PC-9 (cell line): ENCODE measurements at regions not wholly inside any gene's neighbourhood (a gene's known extent, or its start where the extent isn't known, plus 50 kb on each side); places are given as distances from the start of the nearest gene placed in this dataset.
A peak's percentile ranks its signal among the peaks of the same experiment; 100 is the strongest.

Experiments
- BruUV-seq: library from RNA; stranded (reverse); fragments of 400-500 nt; replicated peaks from 2 replicates; lab custom pipeline; 2021; lab: Mats Ljungman, UMichigan
- CTCF ChIA-PET: fragments of 300-600 bp; sonication (Branson Sonifier 250); formaldehyde crosslinking; loops from one replicate; lab custom pipeline; 2022; ENCODE audit warnings: antibody characterized with exemption; lab: Charles Lee
- POLR2A ChIA-PET: fragments of 300-600 bp; sonication (Branson Sonifier 250); formaldehyde crosslinking; loops from one replicate; lab custom pipeline; 2022; ENCODE audit warnings: antibody characterized with exemption; ENCODE audit not compliant: unreplicated experiment; lab: Charles Lee
- DNase-seq, 2 experiments: peaks; one replicate each; pipeline versions ENCODE4 v3.0.0 to v3.0.0-alpha.2; 2015 to 2022; ENCODE audit warnings: mixed read lengths in 1 of 2
- H2AFZ ChIP-seq: fragments of 200-600 bp; sonication (generic); 2 replicates; pipeline ENCODE4 v1.8.1; 2017; ENCODE audit warnings: antibody characterized with exemption
- H3F3A ChIP-seq: fragments of 200-600 bp; sonication (generic); 2 replicates; pipeline ENCODE4 v1.8.1; 2017; ENCODE audit warnings: antibody characterized with exemption, mild to moderate bottlenecking, low read depth; ENCODE audit not compliant: insufficient read depth
- H3K27ac ChIP-seq: fragments of 200-600 bp; sonication (generic); 2 replicates; pipeline ENCODE4 v1.6.1; 2016; ENCODE audit warnings: mixed run types
- H3K27me3 ChIP-seq: fragments of 200-600 bp; sonication (generic); 2 replicates; pipeline ENCODE4 v1.6.1; 2016; ENCODE audit warnings: low read depth, mixed run types; ENCODE audit not compliant: insufficient read depth
- H3K36me3 ChIP-seq: fragments of 200-600 bp; sonication (generic); 2 replicates; pipeline ENCODE4 v1.6.1; 2016; ENCODE audit warnings: low read depth, mixed run types
- H3K4me1 ChIP-seq: fragments of 200-600 bp; sonication (generic); replicated peaks from 2 replicates; pipeline ENCODE4 v1.6.1; 2016; ENCODE audit warnings: mixed run types; ENCODE audit not compliant: insufficient read depth
- H3K4me2 ChIP-seq: fragments of 200-600 bp; sonication (generic); 2 replicates; pipeline ENCODE4 v1.6.1; 2017; ENCODE audit warnings: mixed run types
- H3K4me3 ChIP-seq: fragments of 200-600 bp; sonication (generic); 2 replicates; pipeline ENCODE4 v1.6.1; 2016; ENCODE audit warnings: mixed run types
- H3K79me2 ChIP-seq: fragments of 200-600 bp; sonication (generic); 2 replicates; pipeline ENCODE4 v1.6.1; 2017; ENCODE audit warnings: low read depth, mixed run types
- H3K9me2 ChIP-seq: fragments of 200-600 bp; sonication (generic); 2 replicates; pipeline ENCODE4 v1.8.1; 2017; ENCODE audit warnings: mild to moderate bottlenecking; ENCODE audit not compliant: insufficient read depth
- H3K9me3 ChIP-seq: fragments of 200-600 bp; sonication (generic); 2 replicates; pipeline ENCODE4 v1.8.1; 2016; ENCODE audit warnings: low read depth; ENCODE audit not compliant: insufficient read depth
- H4K20me1 ChIP-seq: fragments of 200-600 bp; sonication (generic); 2 replicates; pipeline ENCODE4 v1.8.1; 2017; ENCODE audit not compliant: insufficient read depth
- EZH2 ChIP-seq: fragments of 200-600 bp; sonication (generic); IDR thresholded peaks from 2 replicates; pipeline ENCODE4 v1.8.0; 2017; ENCODE audit warnings: antibody characterized with exemption, low read depth
- intact Hi-C: fragments of 100-400 bp; cut with micrococcal nuclease; formaldehyde crosslinking; loops from one replicate; pipeline ENCODE4 v1.10.0; 2022; ENCODE audit not compliant: unreplicated experiment
- TF ChIP-seq, protein P1 (sequence below): fragments of 200-600 bp; sonication (generic); conservative IDR thresholded peaks from 2 replicates; pipeline ENCODE4 v1.6.1; 2017; ENCODE audit warnings: mixed run types, antibody characterized with exemption, mild to moderate bottlenecking, moderate library complexity

DNA sequence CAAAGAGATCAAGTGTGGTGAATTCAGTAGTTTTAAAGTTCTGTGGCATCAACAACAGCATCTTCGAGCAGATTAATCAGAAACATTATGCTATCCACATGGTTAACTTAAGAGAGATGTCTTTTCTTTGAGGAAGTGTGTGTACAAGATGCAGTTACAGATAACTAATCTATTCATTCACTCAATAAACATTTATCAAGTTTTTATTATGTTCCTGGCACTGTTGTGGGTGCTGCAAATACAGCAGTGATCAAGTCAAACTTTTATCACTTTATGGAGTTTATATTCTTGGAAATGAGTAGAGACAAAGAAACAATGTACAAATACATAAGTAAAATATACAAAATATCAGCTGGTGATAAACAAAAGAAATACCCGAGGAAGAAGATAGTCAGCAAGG, 66.4 kb downstream of the ATOH1 start:
- BruUV-seq, result no TSS peak
- intact Hi-C loops, result loop anchor here (5.0 kb wide), 1 partner anchor 232 kb away; no protein-coding TSS in a partner anchor
- Histone ChIP-seq H3K36me3 (no peaks in the 10 kb centered on the region), H3K9me2 (no peaks in the 10 kb centered on the region), H2AFZ (no peak overlapping the region), H3K9me3 (no peaks in the 10 kb centered on the region), H3F3A (no peaks in the 10 kb centered on the region), H3K4me3 (no peak overlapping the region), H3K27me3 (no peaks in the 10 kb centered on the region), H4K20me1 (no peaks in the 10 kb centered on the region), H3K4me1 (no peaks in the 10 kb centered on the region), H3K79me2 (no peaks in the 10 kb centered on the region), H3K27ac (no peak overlapping the region), H3K4me2 (no peak overlapping the region)
- POLR2A ChIA-PET, result no interaction called here
- CTCF ChIA-PET, result no interaction called here
- TF ChIP-seq, protein P1, sequence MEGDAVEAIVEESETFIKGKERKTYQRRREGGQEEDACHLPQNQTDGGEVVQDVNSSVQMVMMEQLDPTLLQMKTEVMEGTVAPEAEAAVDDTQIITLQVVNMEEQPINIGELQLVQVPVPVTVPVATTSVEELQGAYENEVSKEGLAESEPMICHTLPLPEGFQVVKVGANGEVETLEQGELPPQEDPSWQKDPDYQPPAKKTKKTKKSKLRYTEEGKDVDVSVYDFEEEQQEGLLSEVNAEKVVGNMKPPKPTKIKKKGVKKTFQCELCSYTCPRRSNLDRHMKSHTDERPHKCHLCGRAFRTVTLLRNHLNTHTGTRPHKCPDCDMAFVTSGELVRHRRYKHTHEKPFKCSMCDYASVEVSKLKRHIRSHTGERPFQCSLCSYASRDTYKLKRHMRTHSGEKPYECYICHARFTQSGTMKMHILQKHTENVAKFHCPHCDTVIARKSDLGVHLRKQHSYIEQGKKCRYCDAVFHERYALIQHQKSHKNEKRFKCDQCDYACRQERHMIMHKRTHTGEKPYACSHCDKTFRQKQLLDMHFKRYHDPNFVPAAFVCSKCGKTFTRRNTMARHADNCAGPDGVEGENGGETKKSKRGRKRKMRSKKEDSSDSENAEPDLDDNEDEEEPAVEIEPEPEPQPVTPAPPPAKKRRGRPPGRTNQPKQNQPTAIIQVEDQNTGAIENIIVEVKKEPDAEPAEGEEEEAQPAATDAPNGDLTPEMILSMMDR, result no peak
- TF ChIP-seq EZH2, result no peak
- DNase-seq, result no peak

DNA sequence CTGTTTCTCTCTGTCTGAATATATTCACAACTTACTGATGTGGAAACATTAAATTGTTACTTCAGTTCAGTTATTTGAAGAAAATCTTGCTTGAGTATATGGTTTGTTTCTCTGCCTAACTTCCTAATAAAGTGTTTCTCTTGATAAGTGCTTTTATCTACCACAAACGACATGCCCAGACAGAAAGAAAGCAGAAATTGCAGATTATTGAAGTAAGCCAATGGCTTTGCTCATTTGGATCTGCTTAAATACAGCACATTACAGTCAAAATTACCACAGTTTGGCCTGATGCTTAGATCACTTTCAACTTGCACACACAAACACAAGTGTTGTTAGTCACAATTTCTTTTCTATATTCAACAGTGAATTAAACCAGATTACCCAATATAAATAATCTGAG, 68.0 kb downstream of the ATOH1 start:
- Histone ChIP-seq H3K79me2 (no peaks in the 10 kb centered on the region), H3K4me2 (no peak overlapping the region), H3K27me3 (no peaks in the 10 kb centered on the region), H4K20me1 (no peaks in the 10 kb centered on the region), H3K4me3 (no peak overlapping the region), H3F3A (no peaks in the 10 kb centered on the region), H3K9me3 (no peaks in the 10 kb centered on the region), H3K9me2 (no peaks in the 10 kb centered on the region), H2AFZ (no peak overlapping the region), H3K27ac (no peak overlapping the region), H3K4me1 (no peaks in the 10 kb centered on the region), H3K36me3 (no peaks in the 10 kb centered on the region)
- ChIA-PET CTCF (no interaction called here), POLR2A (no interaction called here)
- DNase-seq, result no peak
- TF ChIP-seq, protein P1, result no peak
- no peak for TF ChIP-seq EZH2
- intact Hi-C loops, result loop anchor here (5.0 kb wide), 1 partner anchor 231 kb away; no protein-coding TSS in a partner anchor
- no TSS peak for BruUV-seq

DNA sequence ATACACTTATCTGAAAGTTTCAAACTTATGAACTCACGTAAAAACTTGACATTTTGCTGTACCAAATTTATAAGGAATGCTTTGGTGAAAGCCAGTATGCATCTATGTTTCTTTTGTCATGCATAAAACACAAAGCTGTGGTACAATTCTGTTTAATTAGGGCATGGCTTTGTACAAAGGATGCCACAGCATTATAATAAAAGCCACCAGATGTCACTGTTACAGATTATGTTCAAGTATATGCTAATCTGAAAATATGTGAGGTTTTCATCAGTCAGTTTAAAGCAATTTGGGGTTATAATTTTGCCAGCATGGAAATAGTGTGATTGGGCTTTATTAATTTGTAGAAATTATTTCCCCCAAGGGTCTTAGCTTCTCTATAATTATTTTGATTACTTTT, 69.0 kb downstream of the ATOH1 start:
- Histone ChIP-seq H3F3A (no peaks in the 10 kb centered on the region), H3K9me3 (no peaks in the 10 kb centered on the region), H3K27ac (no peak overlapping the region), H3K9me2 (no peaks in the 10 kb centered on the region), H3K36me3 (no peaks in the 10 kb centered on the region), H3K4me3 (no peak overlapping the region), H3K27me3 (no peaks in the 10 kb centered on the region), H4K20me1 (no peaks in the 10 kb centered on the region), H2AFZ (no peak overlapping the region), H3K79me2 (no peaks in the 10 kb centered on the region), H3K4me1 (no peaks in the 10 kb centered on the region), H3K4me2 (no peak overlapping the region)
- TF ChIP-seq EZH2, result no peak
- TF ChIP-seq, protein P1, result 0 out of 2 replicates have a peak, but pooled peaks have one; percentile 24
- no TSS peak for BruUV-seq
- POLR2A ChIA-PET, result interaction anchor here (0.8 kb wide), 1 partner anchor 186 kb away, joined by 3 read pairs; no protein-coding TSS in a partner anchor
- intact Hi-C loops, result loop anchor here (5.0 kb wide), 1 partner anchor 230 kb away; no protein-coding TSS in a partner anchor
- CTCF ChIA-PET, result no interaction called here
- no peak for DNase-seq
